ENCODE measurements at regions not wholly inside any gene's neighbourhood (a gene's known extent, or its start where the extent isn't known, plus 50 kb on each side); places are given as distances from the start of the nearest gene placed in this dataset.

DNA sequence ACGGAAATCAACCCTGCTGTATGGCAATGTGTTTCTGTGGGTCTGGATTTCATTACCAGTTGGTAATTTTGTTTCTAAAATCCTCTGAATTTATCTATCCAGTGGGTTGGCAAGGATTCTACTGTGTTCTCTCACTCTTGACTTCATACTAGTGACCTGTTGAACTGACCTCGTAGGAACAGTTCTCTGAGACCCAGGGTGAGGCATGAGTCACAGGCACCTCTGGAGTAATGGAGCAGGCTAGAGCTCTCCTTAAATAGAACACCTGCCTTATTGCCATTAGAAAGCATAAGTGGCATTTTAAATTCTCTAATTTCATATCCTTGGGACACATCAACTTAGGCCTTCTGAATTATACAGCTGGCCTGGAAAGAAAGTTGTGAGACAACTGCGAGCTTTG lies 258.3 kb upstream of the NAV3 start:
- no peak for FAIRE-seq
- no TSS peak for BruUV-seq (replicated peaks)
- ChIA-PET CTCF (interaction anchor here (1.6 kb wide), 1 partner anchor 11 kb away, joined by 6 read pairs; no protein-coding TSS in a partner anchor), POLR2A (no interaction called here)
- no peaks in the 10 kb centered on the region for H3K79me2 ChIP-seq (ENCODE audit: control insufficient read depth, insufficient read depth, low read length)
- no peaks in the 10 kb centered on the region for H3K36me3 ChIP-seq (ENCODE audit: control insufficient read depth in 2 of 2, extremely low read depth in 1 of 2, insufficient read depth in 2 of 2, low read length in 2 of 2)
- no peak overlapping the region for H3K9ac ChIP-seq (replicated peaks; ENCODE audit: extremely low read depth, insufficient read depth, low read length)
- no peaks in the 10 kb centered on the region for H4K20me1 ChIP-seq (replicated peaks; ENCODE audit: control insufficient read depth, extremely low read depth, insufficient read depth, low read length)
- no peaks in the 10 kb centered on the region for H3K9me3 ChIP-seq (replicated peaks; ENCODE audit: control insufficient read depth, insufficient read depth, low read length)
- no peak for DNase-seq (ENCODE audit: low read depth, low spot score)
- no peaks in the 10 kb centered on the region for H3K27me3 ChIP-seq (ENCODE audit: control insufficient read depth in 2 of 2, insufficient read depth in 2 of 2, low read length in 2 of 2)
- dilution Hi-C loops (cut with MboI; ENCODE audit: extremely low pct_ligation_motif_present, low sequenced_read_pairs) (no loop called here), intact Hi-C loops (cut with micrococcal nuclease) (no loop called here)
- no peaks in the 10 kb centered on the region for H3K4me1 ChIP-seq (ENCODE audit: control insufficient read depth, extremely low read depth, insufficient read depth, low read length)
- TF ChIP-seq JUN (IDR thresholded peaks at IDR 0.05; ENCODE audit: borderline replicate concordance, insufficient read depth, insufficient read length, low read depth) = no peak
- TF ChIP-seq EZH2 (IDR thresholded peaks at IDR 0.05; ENCODE audit: borderline replicate concordance, low read depth, low read length, severe bottlenecking) = no peak
- no peak for TF ChIP-seq POLR2A (IDR thresholded peaks at IDR 0.05; ENCODE audit: low read depth, low read length)
- H3K4me3 ChIP-seq (replicated peaks in 1 of 3; ENCODE audit: insufficient read depth in 1 of 3, low read depth in 1 of 3, low read length in 3 of 3) = no peak overlapping the region
- no peak overlapping the region for H2AFZ ChIP-seq (ENCODE audit: low read depth, low read length)
- no peaks in the 10 kb centered on the region for H3K9me1 ChIP-seq (replicated peaks; ENCODE audit: control insufficient read depth, extremely low read depth, insufficient read depth, low read length)
- no peak overlapping the region for H3K27ac ChIP-seq (ENCODE audit: insufficient read depth, low read depth, low read length)
- H3K4me2 ChIP-seq (ENCODE audit: insufficient read depth, low read length) = no peak overlapping the region

DNA sequence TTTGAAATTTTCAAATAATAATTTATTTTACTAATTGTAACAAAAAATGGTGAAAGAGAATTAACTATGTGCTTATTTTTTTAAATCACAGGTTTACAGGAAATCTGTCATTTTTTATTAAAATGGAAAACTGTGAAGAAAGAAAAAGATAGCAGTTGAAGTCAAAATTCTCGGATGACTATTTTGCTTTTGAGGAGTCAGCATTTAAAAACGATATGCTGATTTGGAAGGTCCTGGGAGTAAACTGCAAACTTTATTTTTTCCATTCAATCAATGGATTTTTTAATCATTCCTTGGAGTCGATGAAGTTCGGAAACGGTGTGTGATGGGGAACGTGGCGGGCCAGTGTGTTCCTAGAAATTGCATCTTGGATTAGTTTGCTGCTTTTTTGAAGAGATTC lies 258.9 kb upstream of the NAV3 start:
- H3K27me3 ChIP-seq (ENCODE audit: control insufficient read depth in 2 of 2, insufficient read depth in 2 of 2, low read length in 2 of 2) = no peaks in the 10 kb centered on the region
- no peak overlapping the region for H3K4me2 ChIP-seq (ENCODE audit: insufficient read depth, low read length)
- H3K79me2 ChIP-seq (ENCODE audit: control insufficient read depth, insufficient read depth, low read length) = no peaks in the 10 kb centered on the region
- DNase-seq (ENCODE audit: low read depth, low spot score) = no peak
- no peak for FAIRE-seq
- intact Hi-C loops (cut with micrococcal nuclease) (no loop called here), dilution Hi-C loops (cut with MboI; ENCODE audit: extremely low pct_ligation_motif_present, low sequenced_read_pairs) (no loop called here)
- no peaks in the 10 kb centered on the region for H3K4me1 ChIP-seq (ENCODE audit: control insufficient read depth, extremely low read depth, insufficient read depth, low read length)
- no peaks in the 10 kb centered on the region for H4K20me1 ChIP-seq (replicated peaks; ENCODE audit: control insufficient read depth, extremely low read depth, insufficient read depth, low read length)
- ChIA-PET POLR2A (no interaction called here), CTCF (interaction anchor here (1.6 kb wide), 1 partner anchor 12 kb away, joined by 6 read pairs; no protein-coding TSS in a partner anchor)
- H3K9me3 ChIP-seq (replicated peaks; ENCODE audit: control insufficient read depth, insufficient read depth, low read length) = no peaks in the 10 kb centered on the region
- H3K36me3 ChIP-seq (ENCODE audit: control insufficient read depth in 2 of 2, extremely low read depth in 1 of 2, insufficient read depth in 2 of 2, low read length in 2 of 2) = no peaks in the 10 kb centered on the region
- no peak overlapping the region for H3K9ac ChIP-seq (replicated peaks; ENCODE audit: extremely low read depth, insufficient read depth, low read length)
- BruUV-seq (replicated peaks) = no TSS peak
- H3K4me3 ChIP-seq (replicated peaks in 1 of 3; ENCODE audit: insufficient read depth in 1 of 3, low read depth in 1 of 3, low read length in 3 of 3) = no peak overlapping the region
- H3K9me1 ChIP-seq (replicated peaks; ENCODE audit: control insufficient read depth, extremely low read depth, insufficient read depth, low read length) = no peaks in the 10 kb centered on the region
- TF ChIP-seq MAX (IDR thresholded peaks at IDR 0.05; ENCODE audit: insufficient read depth, insufficient read length) = no peak
- no peak for TF ChIP-seq EZH2 (IDR thresholded peaks at IDR 0.05; ENCODE audit: borderline replicate concordance, low read depth, low read length, severe bottlenecking)
- no peak for TF ChIP-seq POLR2A (IDR thresholded peaks at IDR 0.05; ENCODE audit: low read depth, low read length)
- no peak for TF ChIP-seq GATA2 (IDR thresholded peaks at IDR 0.05; ENCODE audit: insufficient read depth, insufficient read length, low read depth, low read length)
- TF ChIP-seq MYC (IDR thresholded peaks at IDR 0.05; ENCODE audit: low read depth, low read length) = no peak
- TF ChIP-seq CTCF (IDR thresholded peaks at IDR 0.05; ENCODE audit: extremely low read depth in 1 of 2, insufficient read depth in 1 of 2, low read depth in 1 of 2, low read length in 2 of 2) = no peak
- no peak for TF ChIP-seq JUN (IDR thresholded peaks at IDR 0.05; ENCODE audit: borderline replicate concordance, insufficient read depth, insufficient read length, low read depth)
- TF ChIP-seq POLR2AphosphoS5 (IDR thresholded peaks at IDR 0.05; ENCODE audit: insufficient read depth, low read depth, low read length) = no peak
- TF ChIP-seq FOS (IDR thresholded peaks at IDR 0.05; ENCODE audit: borderline replicate concordance, insufficient read depth, low read length) = no peak
- no peak overlapping the region for H2AFZ ChIP-seq (ENCODE audit: low read depth, low read length)
- H3K27ac ChIP-seq (ENCODE audit: insufficient read depth, low read depth, low read length) = no peak overlapping the region

Measured in endothelial cell of umbilical vein (primary cell).